Stimulated activated CD8-positive, alpha-beta memory T cell treated with anti-CD3 and anti-CD28 coated beads, Interleukin-4, amount 100 ng/mL, for 1 hour (primary cell): ENCODE measurements at regions not wholly inside any gene's neighbourhood (a gene's known extent, or its start where the extent isn't known, plus 50 kb on each side); places are given as distances from the start of the nearest gene placed in this dataset.

Source experiments
- DNase-seq, 2 donors: peaks; one replicate each; pipeline ENCODE4 v3.0.0-alpha.2; 2020; ENCODE audit warnings: low read depth in 2 of 2, low spot score in 1 of 2

GRCh38 chr2:16466133-16466820 is 199.4 kb downstream of the CYRIA start:
- no peak for DNase-seq

- no peak for DNase-seq
Measured at GRCh38 chr2:16464641-16465040, 201.0 kb downstream of the CYRIA start.

- no peak for DNase-seq
Measured at GRCh38 chr2:16462958-16463357, 202.7 kb downstream of the CYRIA start.

- DNase-seq = no peak
Measured at GRCh38 chr2:16461672-16462071, 204.0 kb downstream of the CYRIA start.

- no peak for DNase-seq
Measured at GRCh38 chr2:16459606-16460005, 206.0 kb downstream of the CYRIA start.

- no peak for DNase-seq
Measured at GRCh38 chr2:16454621-16455020, 211.0 kb downstream of the CYRIA start.

GRCh38 chr2:16452123-16452522 is 213.5 kb downstream of the CYRIA start:
- DNase-seq = no peak

GRCh38 chr2:16446706-16447105 is 218.9 kb downstream of the CYRIA start:
- DNase-seq = no peak

- DNase-seq = no peak
Measured at GRCh38 chr2:16442971-16443370, 222.7 kb downstream of the CYRIA start.

GRCh38 chr2:16441431-16441830 is 224.2 kb downstream of the CYRIA start:
- no peak for DNase-seq

- DNase-seq = no peak
Measured at GRCh38 chr2:16440898-16441297, 224.7 kb downstream of the CYRIA start.

- DNase-seq = no peak
Measured at GRCh38 chr2:16438613-16439321, 226.9 kb downstream of the CYRIA start.

GRCh38 chr2:16437189-16437588 is 228.4 kb downstream of the CYRIA start:
- no peak for DNase-seq

- DNase-seq = no peak
Measured at GRCh38 chr2:16434393-16434792, 231.2 kb downstream of the CYRIA start.

GRCh38 chr2:16430846-16431245 is 234.8 kb downstream of the CYRIA start:
- DNase-seq = no peak

GRCh38 chr2:16429431-16430145 is 236.0 kb downstream of the CYRIA start:
- DNase-seq = no peak

- DNase-seq = no peak
Measured at GRCh38 chr2:16429002-16429401, 236.6 kb downstream of the CYRIA start.

- DNase-seq = no peak
Measured at GRCh38 chr2:16425462-16426336, 239.9 kb downstream of the CYRIA start.

GRCh38 chr2:16420421-16420820 is 245.2 kb downstream of the CYRIA start:
- no peak for DNase-seq

GRCh38 chr2:16417726-16418125 is 247.9 kb downstream of the CYRIA start:
- DNase-seq = no peak

GRCh38 chr2:16416651-16417050 is 249.0 kb downstream of the CYRIA start:
- no peak for DNase-seq
